COR-L47 (cell line): ENCODE measurements at regions not wholly inside any gene's neighbourhood (a gene's known extent, or its start where the extent isn't known, plus 50 kb on each side); places are given as distances from the start of the nearest gene placed in this dataset.
"Not testable (repeated sequence)": the region's sequence is repeated elsewhere in the genome, so short reads cannot be mapped to it uniquely, and the experiment has no call there.

Source experiments
- DNase-seq: peaks from one replicate; lab custom pipeline; 2025; lab: John Stamatoyannopoulos, UW

DNA sequence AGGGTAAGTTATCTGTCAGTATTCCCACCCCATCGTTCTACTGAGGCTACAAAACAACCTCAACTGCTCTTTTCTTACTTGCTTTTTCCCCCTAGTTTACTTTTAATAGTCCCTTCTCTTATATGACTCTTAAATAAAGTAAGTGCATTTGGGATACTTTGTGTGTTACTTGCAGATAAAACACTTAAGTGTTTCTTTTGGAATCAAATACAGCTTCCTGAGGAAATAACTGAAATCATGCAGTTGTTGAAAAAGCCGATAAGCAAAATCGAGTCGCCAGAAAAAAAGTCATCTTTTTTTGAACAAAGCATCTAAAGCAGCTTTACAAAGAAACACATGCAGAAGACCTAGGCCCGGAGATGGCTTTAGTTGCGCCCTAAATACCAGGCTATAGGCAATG is 53.5 kb upstream of the EPB41L4A start:
- no peak for DNase-seq

DNA sequence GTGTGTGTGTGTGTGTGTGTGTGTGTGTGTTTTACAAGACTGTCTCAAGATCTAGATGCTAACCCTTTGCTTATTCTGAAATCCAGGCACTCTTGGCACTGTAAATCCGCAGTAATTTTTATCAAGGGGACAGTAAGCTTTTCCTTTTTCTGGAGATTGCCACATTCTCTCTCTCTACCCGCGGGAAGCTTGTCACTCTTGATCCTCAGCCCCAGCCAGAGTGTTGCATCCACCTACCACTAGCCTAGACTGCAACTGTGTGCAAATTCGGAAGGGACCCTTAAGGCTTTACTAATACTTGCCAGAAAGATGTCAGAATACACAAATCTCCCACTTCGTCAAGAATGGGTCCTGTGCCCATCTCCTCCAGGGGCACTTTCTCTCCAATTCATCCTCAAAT is 54.9 kb upstream of the EPB41L4A start:
- no peak for DNase-seq

DNA sequence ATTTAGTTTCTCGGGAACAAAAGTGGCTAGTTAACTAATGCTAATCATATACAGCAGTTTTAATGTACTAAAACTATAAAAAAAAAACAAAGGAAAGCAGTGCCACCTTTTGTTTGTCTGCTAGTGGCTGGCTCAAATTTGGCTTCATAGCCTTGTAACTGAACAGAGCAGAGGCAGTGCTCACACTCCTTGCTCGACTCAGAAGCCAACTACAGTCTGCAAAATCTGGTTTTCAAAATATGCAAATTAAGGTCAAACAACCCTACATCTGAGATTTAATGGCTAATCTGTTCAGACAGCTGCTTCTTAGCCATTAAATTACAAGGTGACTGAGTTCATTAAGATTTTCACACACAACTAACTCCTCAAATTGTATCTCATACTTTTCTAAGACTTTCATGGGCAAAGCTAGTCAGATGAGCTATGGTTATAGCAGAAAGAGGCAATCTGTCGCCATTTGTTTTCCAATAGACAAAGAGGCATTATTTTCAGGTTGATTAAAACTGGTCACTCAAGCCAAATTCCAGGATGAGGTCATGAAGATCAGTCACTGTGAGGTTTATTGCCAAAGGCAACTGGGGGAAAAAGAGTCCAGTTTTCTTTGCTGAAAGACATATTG is 56.8 kb upstream of the EPB41L4A start:
- no peak for DNase-seq

DNA sequence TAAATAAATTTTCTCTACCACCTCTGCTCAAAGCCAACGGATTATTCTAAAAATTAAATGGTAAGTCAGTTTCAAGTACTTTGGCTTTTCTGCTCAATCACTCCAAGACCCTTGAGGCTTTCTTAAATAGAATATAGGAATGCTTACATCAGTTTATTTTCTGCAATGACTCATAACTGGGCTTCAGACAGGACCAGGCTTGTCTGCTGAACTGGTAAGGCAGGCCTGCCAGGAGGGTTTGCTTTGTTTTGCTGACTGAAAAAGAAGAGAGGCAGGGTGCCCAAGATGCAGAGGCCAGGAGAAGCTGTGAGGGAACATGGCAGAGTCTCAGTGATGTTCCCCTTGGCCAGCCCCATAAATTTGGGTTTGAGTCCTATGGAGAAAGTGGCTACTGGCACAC is 60.3 kb upstream of the EPB41L4A start:
- no peak for DNase-seq

DNA sequence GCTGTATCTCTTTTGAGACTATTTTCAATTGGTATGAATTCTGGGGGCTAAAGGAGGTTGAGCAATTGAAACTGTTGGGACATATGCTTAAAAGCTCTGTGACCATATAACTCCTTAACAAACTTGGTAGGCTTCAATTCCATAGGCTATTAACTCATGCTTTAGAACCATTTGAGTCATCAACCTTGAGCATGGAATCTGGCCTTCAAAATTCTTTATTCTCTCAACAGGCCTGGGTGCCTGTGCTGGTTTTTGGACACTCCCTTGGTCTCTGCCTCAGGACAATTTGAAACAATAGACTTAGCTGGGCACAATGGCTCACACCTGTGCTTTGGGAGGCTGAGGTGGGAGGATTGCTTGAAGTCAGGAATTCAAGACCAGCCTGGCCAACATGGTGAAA is 61.4 kb upstream of the EPB41L4A start:
- no peak for DNase-seq

DNA sequence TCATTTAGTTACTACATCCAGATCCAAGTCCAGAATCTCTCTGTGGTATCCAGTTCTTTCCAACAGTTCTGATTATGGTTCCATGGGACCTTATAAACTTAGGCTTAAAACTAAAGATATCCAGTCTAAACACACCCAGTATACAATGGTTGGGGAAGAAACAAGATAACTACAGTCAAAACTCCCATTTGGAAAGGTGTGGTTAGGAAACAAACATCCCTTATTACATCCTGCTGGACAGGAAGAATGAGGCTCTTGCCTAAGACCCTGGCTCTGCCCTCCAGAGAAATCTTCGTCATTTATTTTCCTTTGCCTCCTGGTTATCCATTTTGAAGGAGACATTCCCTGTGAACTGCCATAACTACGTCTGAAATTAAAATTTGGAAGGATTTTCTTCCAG is 64.6 kb upstream of the EPB41L4A start:
- DNase-seq: no peak

DNA sequence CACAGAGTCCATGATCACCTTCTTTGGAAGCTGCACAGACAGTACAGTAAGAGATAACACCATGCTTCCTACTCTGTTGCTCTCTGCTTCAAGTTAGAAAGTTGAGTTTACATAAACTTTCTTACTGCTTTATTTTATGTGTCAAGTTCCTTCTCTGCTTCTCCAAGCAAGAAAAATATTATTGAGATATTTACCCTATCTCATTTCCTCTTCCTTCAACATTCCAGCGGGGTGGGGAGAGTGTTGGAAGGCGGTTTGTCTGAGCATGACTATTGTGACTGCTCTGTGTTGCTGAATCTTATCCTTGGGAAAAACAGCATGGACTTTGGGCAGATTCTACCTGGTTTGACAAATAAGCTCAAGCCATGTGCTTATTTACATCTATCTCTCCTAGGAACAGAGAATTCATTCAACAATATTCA is 66.9 kb upstream of the EPB41L4A start:
- no peak for DNase-seq

DNA sequence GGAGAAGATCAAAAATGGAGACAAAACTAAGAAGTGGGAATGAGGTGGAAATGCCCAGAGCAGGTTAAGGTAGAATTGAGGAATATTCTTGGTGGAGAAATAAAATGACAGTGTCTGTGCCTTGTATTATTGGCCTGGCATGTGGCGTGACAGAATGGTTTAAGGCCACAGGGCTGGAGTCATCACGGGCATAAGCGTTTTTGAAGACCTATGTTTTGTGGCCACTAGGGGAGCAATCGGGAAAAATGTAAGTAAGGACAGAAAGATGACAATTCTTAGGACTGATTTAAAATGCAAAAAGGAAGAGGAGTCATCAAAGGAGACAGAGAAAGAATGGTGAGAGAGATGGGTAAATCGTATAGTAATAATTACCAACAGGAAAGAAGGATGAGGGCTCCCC is 72.2 kb upstream of the EPB41L4A start:
- DNase-seq: no peak

DNA sequence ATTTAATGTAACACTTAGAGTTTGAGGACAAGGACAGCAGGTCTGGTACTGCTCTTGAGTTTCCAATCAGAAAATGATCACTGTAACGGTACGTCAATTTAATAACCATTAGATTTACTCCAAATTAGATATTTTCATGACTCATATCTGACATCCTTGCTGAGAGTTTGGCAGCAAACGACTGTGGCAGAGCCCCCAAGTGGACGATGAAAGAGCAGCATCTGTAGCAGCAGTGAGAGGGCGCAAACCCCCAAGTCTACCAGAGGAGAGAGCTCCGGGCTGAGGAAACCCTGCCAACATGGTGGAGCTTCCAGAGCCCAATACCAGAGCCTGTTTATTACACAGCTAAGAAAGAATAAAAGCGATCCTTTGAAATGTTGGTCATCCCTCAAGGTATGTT is 73.2 kb upstream of the EPB41L4A start:
- peak; percentile 47 for DNase-seq

DNA sequence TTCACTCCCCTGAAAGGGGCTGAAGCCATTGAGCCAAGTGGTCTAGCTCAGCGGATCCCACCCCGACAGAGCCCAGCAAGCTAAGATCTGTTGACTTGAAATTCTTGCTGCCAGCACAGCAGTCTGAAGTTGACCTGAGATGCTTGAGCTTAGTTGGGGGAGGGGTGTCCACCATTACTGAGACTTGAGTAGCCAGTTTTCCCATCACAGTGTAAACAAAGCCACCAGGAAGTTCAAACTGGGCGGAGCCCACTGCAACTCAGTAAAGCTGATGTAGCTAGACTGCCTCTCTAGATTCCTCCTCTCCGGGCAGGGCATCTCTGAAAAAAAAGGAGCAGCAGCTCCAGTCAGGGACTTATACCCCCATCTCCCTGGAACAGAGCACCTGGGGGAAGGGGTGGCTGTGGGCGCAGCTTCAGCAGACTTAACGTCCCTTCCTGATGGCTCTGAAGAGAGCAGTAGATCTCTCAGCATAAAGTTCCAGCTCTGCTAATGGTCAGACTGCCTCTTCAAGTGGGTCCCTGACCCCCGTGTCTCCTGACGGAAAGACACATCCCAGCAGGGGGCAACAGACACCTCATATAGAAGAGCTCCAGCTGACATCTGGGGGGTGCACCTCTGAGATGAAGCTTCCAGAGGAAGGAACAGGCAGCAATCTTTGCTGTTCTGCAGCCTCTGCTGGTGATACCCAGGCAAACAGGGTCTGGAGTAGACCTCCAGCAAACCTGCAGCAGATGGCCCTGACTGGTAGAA is 84.8 kb upstream of the EPB41L4A start:
- DNase-seq: not testable (repeated sequence)

DNA sequence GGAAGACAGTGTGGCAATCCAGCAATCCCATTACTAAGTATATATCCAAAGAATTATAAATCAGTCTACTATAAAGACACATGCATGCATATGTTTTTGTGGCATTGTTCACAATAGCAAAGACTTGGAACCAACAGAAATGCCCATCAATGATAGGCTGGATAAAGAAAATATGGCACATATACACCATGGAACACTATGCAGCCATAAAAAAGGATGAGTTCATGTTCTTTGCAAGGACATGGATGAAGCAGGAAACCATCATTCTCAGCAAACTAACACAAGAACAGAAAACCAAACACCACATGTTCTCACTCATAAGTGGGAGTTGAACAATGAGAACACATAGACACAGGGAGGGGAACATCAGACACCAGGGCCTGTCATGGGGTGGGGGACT is 90.0 kb upstream of the EPB41L4A start:
- not testable (repeated sequence) for DNase-seq

DNA sequence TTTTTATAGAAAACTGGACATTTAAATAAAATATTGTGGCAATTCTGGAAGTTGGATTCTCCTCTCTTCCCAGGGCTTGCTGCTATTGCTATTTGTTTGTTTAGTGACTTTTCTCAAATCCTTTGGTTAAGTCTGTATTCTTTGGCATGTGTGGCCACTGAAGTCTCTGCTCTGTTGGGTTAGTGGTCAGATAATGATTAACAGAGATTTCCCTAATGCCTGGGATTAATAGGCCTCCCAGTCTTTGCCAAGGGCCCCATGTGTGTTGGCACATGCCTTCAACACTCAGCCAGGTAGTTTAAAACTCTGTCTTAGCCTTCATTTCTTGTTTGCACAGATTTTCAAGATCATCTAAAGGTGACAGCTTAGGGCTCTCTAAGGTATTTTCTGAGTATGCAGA is 92.8 kb upstream of the EPB41L4A start:
- no peak for DNase-seq

DNA sequence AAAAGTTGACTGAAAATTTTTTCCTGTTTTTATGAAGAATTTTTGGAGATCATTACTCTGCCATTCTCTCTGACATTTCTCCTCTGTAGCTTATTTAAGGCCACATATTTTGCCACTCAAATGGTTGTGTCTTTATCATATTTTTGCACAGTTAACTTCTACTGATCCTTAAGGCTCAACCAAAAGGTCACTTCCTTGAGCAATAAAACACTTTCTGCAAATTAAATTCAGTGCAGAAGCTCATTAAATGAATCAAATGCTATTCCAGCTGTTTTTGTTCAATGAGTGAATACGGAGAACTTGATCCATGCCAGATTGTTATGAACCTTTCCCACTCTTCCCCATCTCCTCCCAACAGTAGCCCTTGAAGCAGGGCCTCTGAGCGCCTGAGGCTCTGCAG is 93.8 kb upstream of the EPB41L4A start:
- DNase-seq: no peak

DNA sequence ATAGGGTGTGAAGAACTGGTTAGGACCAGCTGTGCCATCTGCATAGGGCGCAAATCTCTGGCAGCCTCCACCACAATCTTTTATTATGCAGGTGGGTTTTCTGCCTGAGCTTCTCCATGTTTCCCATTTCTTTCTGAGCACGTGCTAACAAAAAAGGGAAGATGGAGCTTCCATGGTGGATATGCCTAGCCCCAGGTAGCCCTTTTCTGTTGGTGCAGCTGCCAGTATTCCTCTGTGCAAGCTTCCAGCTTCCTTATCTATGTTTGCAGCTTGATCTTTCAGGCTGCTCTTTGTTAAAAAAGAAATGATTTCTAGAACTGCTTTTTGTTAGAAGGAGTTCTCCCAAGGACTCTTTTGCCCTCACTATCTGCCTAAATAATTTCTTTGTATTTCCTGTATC is 95.0 kb upstream of the EPB41L4A start:
- DNase-seq: no peak

DNA sequence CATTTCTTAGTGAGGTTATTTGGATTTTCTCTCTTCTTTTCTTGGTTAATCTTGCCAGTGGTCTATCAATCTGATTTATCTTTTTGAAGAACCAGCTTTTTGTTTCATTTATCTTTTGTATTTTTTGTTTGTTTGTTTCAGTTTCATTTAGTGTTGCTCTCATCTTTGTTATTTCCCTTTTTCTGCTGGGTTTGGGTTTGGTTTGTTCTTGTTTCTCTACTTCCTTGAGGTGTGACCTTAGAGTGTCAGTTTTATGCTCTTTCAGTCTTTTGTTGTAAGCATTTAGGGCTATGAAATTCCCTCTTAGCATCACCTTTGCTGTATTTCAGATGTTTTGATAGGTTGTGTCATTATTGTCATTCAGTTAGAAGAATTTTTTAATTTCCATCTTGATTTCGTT is 101.4 kb upstream of the EPB41L4A start:
- not testable (repeated sequence) for DNase-seq

DNA sequence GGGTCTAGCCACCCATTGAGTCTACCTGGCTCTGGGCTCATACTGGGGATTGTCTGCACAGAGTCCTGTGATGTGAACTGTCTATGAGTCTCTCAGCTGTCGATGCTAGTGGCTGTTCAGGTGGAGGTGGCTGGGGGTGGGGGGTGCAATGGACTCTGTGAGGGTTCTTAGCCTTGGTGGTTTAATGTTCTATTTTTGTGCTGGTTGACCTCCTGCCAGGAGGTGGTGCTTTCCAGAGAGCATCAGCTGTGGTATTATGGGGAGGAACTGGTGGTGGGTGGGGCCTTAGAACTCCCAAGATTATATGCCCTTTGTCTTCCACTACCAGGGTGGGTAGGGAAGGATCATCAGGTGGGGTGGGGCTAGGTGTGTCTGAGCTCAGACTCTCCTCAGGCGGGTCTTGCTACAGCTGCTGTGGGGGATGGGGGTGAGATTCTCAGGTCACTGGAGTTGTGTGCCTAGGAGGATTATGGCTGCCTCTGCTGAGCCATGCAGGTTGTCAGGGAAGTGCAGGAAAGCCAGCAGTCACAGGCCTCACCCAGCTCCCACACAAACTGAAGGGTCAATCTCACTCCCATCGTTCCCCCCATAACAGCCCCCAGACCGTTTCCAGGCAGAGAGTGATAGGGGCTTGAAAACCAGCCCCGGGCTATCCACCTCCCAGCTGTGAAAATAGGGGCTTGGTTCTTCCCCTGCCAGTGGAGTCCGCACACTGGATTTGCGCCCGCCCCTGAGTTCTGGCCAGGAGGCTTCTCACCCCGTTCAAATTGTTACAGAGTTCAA is 104.0 kb upstream of the EPB41L4A start:
- not testable (repeated sequence) for DNase-seq

DNA sequence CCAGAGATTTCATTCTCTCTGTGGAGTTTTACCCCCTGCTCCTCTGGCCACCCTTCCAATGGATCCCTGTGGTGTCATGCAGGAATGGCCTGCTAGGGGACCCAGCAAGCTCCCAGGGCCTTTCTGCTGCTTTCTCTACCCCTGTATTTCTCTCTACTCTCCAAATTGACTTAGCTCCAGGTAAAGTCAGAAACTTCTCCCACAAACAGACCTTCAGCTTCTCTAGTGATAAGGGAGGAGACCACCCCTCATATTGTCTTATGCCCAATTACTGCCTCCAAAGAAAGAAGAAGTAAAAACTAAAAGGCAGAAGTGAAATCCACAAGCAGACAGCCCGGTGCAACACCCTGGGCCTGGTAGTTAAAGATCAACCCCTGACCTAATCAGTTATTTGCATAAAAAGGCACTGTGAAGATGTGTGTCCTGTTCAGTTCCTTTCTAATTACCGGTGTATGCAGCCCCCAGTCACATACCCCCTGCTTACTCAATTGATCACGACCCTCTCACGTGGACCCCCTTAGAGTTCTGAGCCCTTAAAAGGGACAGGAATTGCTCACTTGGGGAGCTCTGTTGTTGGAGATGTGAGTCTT is 104.7 kb upstream of the EPB41L4A start:
- not testable (repeated sequence) for DNase-seq

DNA sequence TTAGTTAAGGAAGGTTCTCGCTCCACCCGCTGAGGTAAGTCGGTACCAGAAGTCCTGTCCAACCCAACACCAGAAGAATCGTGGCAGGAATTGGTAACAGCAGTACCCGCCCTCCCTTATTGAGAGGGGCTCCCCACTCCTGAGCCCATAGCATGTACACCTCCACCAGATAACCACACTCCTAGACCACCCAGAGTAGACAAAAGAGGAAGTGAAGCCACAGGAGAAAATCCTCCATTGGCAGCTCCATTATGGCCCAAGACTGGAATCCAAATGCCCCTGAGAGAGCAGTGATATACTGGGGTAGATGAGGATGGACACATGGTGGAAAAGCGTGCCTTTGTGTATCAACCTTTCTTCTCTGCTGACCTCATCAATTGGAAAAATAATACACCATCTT is 106.1 kb upstream of the EPB41L4A start:
- DNase-seq: no peak

DNA sequence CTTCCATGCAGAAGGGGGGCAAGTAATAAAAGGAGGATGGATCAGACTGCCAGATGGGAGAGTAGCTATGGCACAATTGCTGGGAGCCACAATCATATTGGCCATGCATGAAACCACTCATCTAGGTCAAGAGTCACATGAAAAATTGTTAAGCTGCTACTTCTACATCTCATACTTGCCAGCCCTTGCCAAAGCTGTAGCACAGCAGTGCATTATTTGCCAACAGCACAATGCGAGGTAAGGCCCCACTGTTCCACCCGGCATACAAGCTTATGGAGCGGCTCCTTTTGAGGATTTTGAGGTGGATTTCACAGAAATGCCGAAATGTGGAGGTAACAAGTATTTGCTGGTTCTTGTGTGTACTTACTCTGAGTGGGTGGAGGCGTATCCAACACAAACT is 109.9 kb upstream of the EPB41L4A start:
- no peak for DNase-seq

DNA sequence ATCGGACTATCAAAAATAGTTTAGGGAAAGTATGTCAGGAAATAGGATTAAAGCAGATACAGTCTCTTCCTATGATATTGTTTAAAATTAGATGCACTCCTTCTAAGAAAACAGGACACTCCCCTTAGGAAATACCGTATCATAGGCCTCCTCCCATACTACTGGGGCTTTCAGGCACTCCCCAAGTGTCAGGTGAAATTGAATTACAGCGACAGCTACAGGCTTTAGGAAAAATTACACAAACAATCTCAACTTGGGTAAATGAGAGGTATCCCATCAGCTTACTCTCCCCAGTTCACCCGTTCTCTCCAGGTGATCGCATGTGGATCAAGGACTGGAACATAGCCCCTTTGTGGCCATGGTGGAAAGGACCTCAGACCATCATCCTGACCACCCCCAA is 110.4 kb upstream of the EPB41L4A start:
- no peak for DNase-seq

DNA sequence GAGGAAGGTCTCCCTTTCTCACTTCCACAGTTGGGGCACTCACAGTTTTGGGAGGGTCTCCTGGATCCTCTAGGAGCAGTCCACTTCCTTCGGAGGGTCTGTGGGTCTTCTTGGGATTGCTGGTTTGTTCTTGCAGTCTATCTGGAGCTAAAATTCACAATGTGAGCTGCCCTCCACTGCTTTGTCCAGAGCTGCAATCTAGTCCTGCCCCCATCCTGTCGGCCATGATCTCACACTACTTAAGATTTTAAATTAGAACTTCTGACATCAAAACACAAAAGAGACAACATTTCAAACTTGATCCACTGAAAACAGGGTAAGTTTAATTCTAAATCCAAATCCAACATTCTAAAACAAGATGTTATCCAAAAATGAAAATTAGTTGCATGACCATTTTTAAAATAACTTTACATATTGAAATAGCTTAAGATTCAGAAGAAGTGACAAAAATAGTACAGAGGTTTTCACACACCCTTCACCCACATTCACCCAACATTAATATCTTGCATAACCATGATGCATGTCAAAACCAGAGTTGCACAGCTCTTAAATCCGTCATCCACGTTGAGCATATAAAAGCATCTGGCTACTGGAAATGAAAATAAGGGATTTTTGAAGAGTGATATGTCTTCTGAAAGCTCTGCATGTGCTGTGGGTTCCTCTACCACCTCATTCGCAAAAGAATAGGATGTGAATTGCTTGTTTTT is 113.7 kb upstream of the EPB41L4A start:
- no peak for DNase-seq

DNA sequence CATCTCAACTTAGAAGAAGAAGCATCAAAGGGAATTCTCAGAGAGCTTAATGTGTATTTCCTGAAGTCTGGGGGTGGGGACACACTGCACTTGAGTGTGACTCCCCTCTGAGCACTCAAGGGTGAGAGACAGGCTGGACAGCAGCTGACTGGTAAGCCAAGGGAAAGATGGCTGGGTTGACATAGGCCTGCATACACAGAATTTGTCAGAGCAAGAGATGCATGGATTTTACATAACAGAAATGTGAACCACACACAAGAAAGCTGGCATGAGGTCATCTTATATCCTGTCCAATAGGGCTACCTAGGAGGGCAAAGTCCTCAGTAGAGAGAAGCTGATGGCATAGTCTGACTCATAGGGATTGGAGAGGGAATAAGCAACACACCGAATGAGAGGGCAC is 114.3 kb upstream of the EPB41L4A start:
- DNase-seq: no peak
